Esophagus muscularis mucosa (tissue), 4 donors: ENCODE measurements at regions not wholly inside any gene's neighbourhood (a gene's known extent, or its start where the extent isn't known, plus 50 kb on each side); places are given as distances from the start of the nearest gene placed in this dataset.

Experiments
- EP300 ChIP-seq: sonication (generic); formaldehyde crosslinking; IDR thresholded peaks from one replicate; pipeline ENCODE4 v1.6.1; 2017; ENCODE audit warnings: antibody characterized with exemption
- POLR2A ChIP-seq: fragments of 450-650 bp; IDR thresholded peaks from one replicate; pipeline ENCODE4 v1.6.1; 2017; ENCODE audit warnings: antibody characterized with exemption, moderate library complexity, mild to moderate bottlenecking, low read depth
- POLR2AphosphoS5 ChIP-seq, 2 donors: sonication (generic); formaldehyde crosslinking; IDR thresholded peaks; one replicate each; pipeline ENCODE4 v1.6.1; 2017; ENCODE audit warnings: antibody characterized with exemption in 2 of 2
- TF ChIP-seq, protein P1 (sequence below), 3 experiments: fragments of 200-600 bp in 2 of 3; fragments of 450-650 bp in 1 of 3; sonication (generic) in 2 of 3; IDR thresholded peaks; one replicate each; pipeline ENCODE4 v1.5.1; 2017 to 2019; ENCODE audit warnings: antibody characterized with exemption in 3 of 3, mild to moderate bottlenecking in 2 of 3, moderate library complexity in 1 of 3

DNA sequence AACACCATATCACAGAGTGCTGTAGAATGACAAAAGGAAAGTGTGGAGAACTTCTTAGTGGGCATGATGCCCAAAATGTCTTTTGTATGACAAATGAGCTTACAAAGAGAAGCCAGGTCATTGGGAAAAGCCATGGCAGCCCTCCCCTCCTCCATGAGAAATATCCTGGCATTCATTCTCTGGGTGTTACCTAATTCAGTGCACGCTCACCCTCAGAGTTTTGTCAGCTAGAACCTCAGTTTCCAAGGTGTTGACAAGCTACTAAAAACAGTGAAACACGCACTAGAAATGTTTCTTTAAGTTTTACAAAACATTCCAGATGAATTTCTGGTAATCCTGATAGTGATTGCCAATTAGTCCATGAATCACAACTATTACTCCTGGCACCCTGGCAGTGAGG lies 105.4 kb upstream of the FSHB start:
- TF ChIP-seq POLR2A (no peak), POLR2AphosphoS5 (IDR thresholded peaks at IDR 0.05) (no peak), EP300 (no peak)
- TF ChIP-seq, protein P1, sequence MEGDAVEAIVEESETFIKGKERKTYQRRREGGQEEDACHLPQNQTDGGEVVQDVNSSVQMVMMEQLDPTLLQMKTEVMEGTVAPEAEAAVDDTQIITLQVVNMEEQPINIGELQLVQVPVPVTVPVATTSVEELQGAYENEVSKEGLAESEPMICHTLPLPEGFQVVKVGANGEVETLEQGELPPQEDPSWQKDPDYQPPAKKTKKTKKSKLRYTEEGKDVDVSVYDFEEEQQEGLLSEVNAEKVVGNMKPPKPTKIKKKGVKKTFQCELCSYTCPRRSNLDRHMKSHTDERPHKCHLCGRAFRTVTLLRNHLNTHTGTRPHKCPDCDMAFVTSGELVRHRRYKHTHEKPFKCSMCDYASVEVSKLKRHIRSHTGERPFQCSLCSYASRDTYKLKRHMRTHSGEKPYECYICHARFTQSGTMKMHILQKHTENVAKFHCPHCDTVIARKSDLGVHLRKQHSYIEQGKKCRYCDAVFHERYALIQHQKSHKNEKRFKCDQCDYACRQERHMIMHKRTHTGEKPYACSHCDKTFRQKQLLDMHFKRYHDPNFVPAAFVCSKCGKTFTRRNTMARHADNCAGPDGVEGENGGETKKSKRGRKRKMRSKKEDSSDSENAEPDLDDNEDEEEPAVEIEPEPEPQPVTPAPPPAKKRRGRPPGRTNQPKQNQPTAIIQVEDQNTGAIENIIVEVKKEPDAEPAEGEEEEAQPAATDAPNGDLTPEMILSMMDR (IDR thresholded peaks at IDR 0.05): no peak
